ENCODE measurements at regions not wholly inside any gene's neighbourhood (a gene's known extent, or its start where the extent isn't known, plus 50 kb on each side); places are given as distances from the start of the nearest gene placed in this dataset.

DNA sequence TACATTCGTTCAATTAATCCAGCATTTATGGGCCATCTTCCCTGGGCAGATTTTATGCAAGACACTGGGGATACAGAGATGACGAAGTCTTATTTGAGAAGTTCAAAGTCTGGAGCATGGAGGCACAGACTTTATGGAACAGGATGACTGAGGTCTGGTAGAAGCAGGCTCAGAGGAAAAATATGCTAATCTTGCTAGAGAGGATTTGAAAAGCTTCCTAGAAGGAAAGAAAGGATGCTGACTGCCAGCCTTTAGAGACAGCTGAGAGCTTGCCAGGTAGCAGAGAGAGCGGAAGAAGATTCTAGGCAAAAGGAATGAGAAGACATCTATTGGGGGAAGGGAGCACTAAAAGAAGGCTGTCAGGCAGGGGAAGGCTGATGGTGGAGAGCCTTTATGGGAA, 75.5 kb upstream of the ATP5PO start:
- no peak for TF ChIP-seq NFRKB (IDR thresholded peaks at IDR 0.05)
- TF ChIP-seq SP1 (IDR thresholded peaks at IDR 0.05), result no peak
- TF ChIP-seq FOXM1 (IDR thresholded peaks at IDR 0.05; ENCODE audit: borderline replicate concordance), result no peak
- TF ChIP-seq FOXA1 (IDR thresholded peaks at IDR 0.05), result no peak
- TF ChIP-seq FOXK2 (IDR thresholded peaks at IDR 0.05), result no peak
- TF ChIP-seq CTBP1 (IDR thresholded peaks at IDR 0.05; ENCODE audit: borderline replicate concordance), result no peak
- TF ChIP-seq SUZ12 (IDR thresholded peaks at IDR 0.05), result no peak
- TF ChIP-seq, protein P1, sequence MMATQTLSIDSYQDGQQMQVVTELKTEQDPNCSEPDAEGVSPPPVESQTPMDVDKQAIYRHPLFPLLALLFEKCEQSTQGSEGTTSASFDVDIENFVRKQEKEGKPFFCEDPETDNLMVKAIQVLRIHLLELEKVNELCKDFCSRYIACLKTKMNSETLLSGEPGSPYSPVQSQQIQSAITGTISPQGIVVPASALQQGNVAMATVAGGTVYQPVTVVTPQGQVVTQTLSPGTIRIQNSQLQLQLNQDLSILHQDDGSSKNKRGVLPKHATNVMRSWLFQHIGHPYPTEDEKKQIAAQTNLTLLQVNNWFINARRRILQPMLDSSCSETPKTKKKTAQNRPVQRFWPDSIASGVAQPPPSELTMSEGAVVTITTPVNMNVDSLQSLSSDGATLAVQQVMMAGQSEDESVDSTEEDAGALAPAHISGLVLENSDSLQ (IDR thresholded peaks at IDR 0.05), result no peak
- TF ChIP-seq HDGF (IDR thresholded peaks at IDR 0.05; ENCODE audit: borderline replicate concordance), result no peak
- no peak for TF ChIP-seq TARDBP (IDR thresholded peaks at IDR 0.05)
- TF ChIP-seq LEF1 (IDR thresholded peaks at IDR 0.05; ENCODE audit: borderline replicate concordance), result no peak
- no peak for TF ChIP-seq ZNF384 (IDR thresholded peaks at IDR 0.05)
- TF ChIP-seq ELF4 (IDR thresholded peaks at IDR 0.05), result no peak
- no peak for TF ChIP-seq ARNT (IDR thresholded peaks at IDR 0.05)
